ENCODE measurements at regions not wholly inside any gene's neighbourhood (a gene's known extent, or its start where the extent isn't known, plus 50 kb on each side); places are given as distances from the start of the nearest gene placed in this dataset.

DNA sequence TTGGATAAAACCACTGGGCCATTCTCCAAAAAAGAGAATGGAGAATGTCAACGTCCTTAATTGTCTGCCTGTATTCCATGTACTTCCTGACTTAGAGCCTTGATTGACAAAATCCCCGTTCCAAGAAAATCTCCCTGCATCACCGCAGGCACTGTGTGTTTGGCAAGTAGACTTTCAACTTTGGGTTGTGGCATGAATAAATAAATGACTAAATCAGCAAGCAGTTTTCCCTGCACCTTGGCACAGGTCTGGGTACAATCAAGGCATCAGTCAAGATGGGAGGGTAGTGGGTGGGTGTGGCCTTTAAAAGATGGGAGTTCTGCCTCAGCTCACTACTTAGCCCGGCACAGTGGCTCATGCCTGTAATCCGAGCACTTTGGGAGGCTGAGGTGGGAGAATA, 248.5 kb upstream of the RPL38 start:
- peaks cover 1 to 28% (median 25%) of the 10 kb centered on the region in 4 experiments for H3K27me3 ChIP-seq (replicated peaks in 1 of 4; ENCODE audit: control insufficient read depth in 3 of 4, extremely low read depth in 1 of 4, insufficient read depth in 3 of 4, low read length in 3 of 4)
- POLR2A ChIA-PET (ENCODE audit: partially characterized antibody) = no interaction called here
- CTCF ChIA-PET (ENCODE audit: partially characterized antibody) = interaction anchor here (0.6 to 4.0 kb wide), 4 partner anchors 18 to 753 kb away, joined by 3 to 18 read pairs (median 4); no protein-coding TSS in a partner anchor
- no peak overlapping the region for H2AK5ac ChIP-seq (ENCODE audit: low read depth, low read length)
- H3K4me2 ChIP-seq (ENCODE audit: insufficient read depth in 1 of 2, low read depth in 2 of 2, low read length in 2 of 2) = no peak overlapping the region
- FAIRE-seq (no peak), DNase-seq (ENCODE audit: low read depth in 1 of 2, low spot score in 2 of 2) (no peak)
- H3K79me2 ChIP-seq (ENCODE audit: control insufficient read depth in 1 of 2, insufficient read depth in 2 of 2, low read length in 2 of 2) = no peaks in the 10 kb centered on the region
- H4K8ac ChIP-seq (ENCODE audit: extremely low read depth, insufficient read depth, low read length) = no peak overlapping the region
- H4K20me1 ChIP-seq (replicated peaks in 1 of 2; ENCODE audit: control insufficient read depth in 1 of 2, insufficient read depth in 2 of 2, low read length in 2 of 2) = peaks cover 0 to 9% of the 10 kb centered on the region in 2 experiments
- H3K9me3 ChIP-seq (ENCODE audit: insufficient read depth in 2 of 2, low read depth in 1 of 2, low read length in 1 of 2) = peaks cover under 1 to 4% of the 10 kb centered on the region in 2 experiments; a peak in 1 of 4 replicates
- H3K14ac ChIP-seq (ENCODE audit: insufficient read length) = no peak overlapping the region
- H3K36me3 ChIP-seq (ENCODE audit: control insufficient read depth in 2 of 4, insufficient read depth in 4 of 4, low read length in 3 of 4) = no peaks in the 10 kb centered on the region
- H2BK120ac ChIP-seq (replicated peaks; ENCODE audit: low read depth, low read length) = no peak overlapping the region
- no peak overlapping the region for H3K9ac ChIP-seq (replicated peaks in 1 of 4; ENCODE audit: extremely low read depth in 1 of 4, low read depth in 3 of 4, low read length in 3 of 4)
- no peak overlapping the region for H3K18ac ChIP-seq (ENCODE audit: extremely low read depth, low read length)
- no peak overlapping the region for H2BK15ac ChIP-seq (ENCODE audit: low read length)
- H3K4me3 ChIP-seq (ENCODE audit: extremely low read depth in 1 of 4, insufficient read depth in 2 of 4, low read depth in 3 of 4, low read length in 4 of 4) = no peak overlapping the region
- no peak overlapping the region for H3K23ac ChIP-seq (ENCODE audit: insufficient read length)
- H2AFZ ChIP-seq (ENCODE audit: low read length) = no peak overlapping the region
- H3K56ac ChIP-seq (replicated peaks; ENCODE audit: insufficient read length, low read depth, low read length) = no peak overlapping the region
- H2BK5ac ChIP-seq (ENCODE audit: low read depth, low read length) = no peak overlapping the region
- H3K79me1 ChIP-seq (ENCODE audit: low read depth, low read length) = no peaks in the 10 kb centered on the region
- 83% methylated on average over 4 of the region's 5 CpGs; no CpG with 5 or more reads in 1 of the 2 experiments for WGBS, 2 experiments (ENCODE audit: extremely low coverage in 1 of 2, insufficient coverage in 1 of 2, insufficient read length in 1 of 2, insufficient replicate concordance in 2 of 2, low coverage in 1 of 2, low lambda C conversion rate in 2 of 2, missing lambda C conversion rate in 1 of 2)
- H3K4me1 ChIP-seq (replicated peaks in 1 of 4; ENCODE audit: control insufficient read depth in 3 of 4, insufficient read depth in 4 of 4, low read length in 3 of 4) = peaks cover 0 to 11% (median 6%) of the 10 kb centered on the region in 4 experiments; a peak in 5 of 7 replicates
- no peak overlapping the region for H4K5ac ChIP-seq (ENCODE audit: insufficient read length, low read depth, low read length)
- no peak overlapping the region for H4K91ac ChIP-seq (replicated peaks; ENCODE audit: insufficient read length, low read length)
- no peak overlapping the region for H2BK12ac ChIP-seq (ENCODE audit: low read depth, low read length)
- no peak overlapping the region for H3K4ac ChIP-seq (replicated peaks; ENCODE audit: insufficient read length, low read depth, low read length)
- H2BK20ac ChIP-seq (ENCODE audit: low read length) = no peak overlapping the region
- no peak for TF ChIP-seq HDAC6 (IDR thresholded peaks at IDR 0.05; ENCODE audit: low read depth, low read length)
- no peak for TF ChIP-seq YY1 (IDR thresholded peaks at IDR 0.05; ENCODE audit: low read depth, low read length)
- no peak for TF ChIP-seq CEBPB (IDR thresholded peaks at IDR 0.05; ENCODE audit: low read depth, low read length)
- H3K23me2 ChIP-seq (ENCODE audit: low read depth, low read length) = peaks cover 26% of the 10 kb centered on the region; the same call in 1 of the 2 replicates
- no peak overlapping the region for H3K27ac ChIP-seq (ENCODE audit: low read depth, low read length)
